A204.1 (cell line): ENCODE measurements at regions not wholly inside any gene's neighbourhood (a gene's known extent, or its start where the extent isn't known, plus 50 kb on each side); places are given as distances from the start of the nearest gene placed in this dataset.

Experiments
- FAIRE-seq: peaks from 2 replicates; lab custom pipeline; 2012; peaks lifted over from hg19 to GRCh38; lab: Jason Lieb, UNC

DNA sequence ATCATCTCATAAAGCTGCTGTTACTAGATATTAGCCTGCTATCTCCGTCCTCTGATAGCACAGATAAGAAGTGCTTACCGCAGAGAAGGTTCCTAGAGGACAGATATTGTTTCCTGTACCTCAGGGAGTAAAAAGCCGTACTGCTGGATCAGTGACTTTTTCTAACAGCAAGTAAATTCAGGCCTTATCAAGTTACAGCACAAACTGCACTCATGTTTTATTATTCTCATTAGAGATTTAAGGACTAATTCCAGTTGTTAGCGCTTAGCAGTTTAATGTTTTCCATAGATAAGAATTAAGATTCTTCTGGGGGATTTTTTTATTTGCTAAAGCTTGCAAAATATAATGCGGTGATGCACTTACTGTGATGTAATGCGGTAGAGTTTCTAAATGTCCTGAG lies 119.0 kb upstream of the OBI1 start:
- FAIRE-seq = no peak

GRCh38 chr13:78777396-78777795 lies 118.4 kb upstream of the OBI1 start:
- FAIRE-seq = no peak

- no peak for FAIRE-seq
Observed at GRCh38 chr13:78772933-78773332, 114.0 kb upstream of the OBI1 start.

DNA sequence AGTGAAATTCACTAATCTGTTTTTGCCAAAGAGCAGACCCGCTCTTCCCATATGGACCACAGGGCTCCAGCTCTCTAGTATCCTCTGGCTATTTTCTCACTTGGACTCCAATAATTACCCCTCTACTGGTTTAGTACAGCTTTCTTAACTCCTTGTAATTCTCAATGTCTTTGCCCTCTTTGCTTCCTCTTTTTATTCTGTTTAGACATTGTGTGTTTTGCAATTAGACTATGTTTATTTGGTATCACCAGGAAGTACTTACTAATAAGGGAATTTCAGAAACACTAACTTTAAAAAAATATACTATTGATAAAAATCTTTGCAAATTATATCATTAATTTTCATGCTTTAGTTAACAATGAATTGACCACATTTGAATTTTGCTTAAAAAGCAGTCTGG lies 111.6 kb upstream of the OBI1 start:
- no peak for FAIRE-seq

DNA sequence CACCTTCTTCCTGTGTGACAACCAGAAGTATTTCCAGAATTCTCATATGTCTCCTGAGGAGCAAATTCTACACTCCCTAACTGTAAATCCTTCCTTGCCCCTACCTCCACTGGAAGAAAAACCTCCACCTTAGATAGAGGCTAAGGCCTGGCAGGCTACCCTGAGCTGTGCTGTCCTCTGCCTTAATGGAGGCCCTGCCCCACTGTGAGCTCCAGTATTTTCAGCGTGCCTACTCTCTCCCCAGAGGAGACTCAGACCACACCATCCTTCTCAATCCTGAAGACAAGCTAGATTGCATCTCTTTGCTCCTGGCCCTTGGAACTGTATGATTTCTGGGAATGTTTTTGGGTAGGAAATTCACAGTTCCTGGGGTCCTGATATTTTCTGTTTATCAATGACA lies 110.0 kb upstream of the OBI1 start:
- FAIRE-seq = no peak

- no peak for FAIRE-seq
Observed at GRCh38 chr13:78764665-78765064, 105.7 kb upstream of the OBI1 start.

- FAIRE-seq = no peak
Observed at GRCh38 chr13:78762825-78763224, 103.9 kb upstream of the OBI1 start.

GRCh38 chr13:78759704-78760103 lies 100.7 kb upstream of the OBI1 start:
- FAIRE-seq = no peak

DNA sequence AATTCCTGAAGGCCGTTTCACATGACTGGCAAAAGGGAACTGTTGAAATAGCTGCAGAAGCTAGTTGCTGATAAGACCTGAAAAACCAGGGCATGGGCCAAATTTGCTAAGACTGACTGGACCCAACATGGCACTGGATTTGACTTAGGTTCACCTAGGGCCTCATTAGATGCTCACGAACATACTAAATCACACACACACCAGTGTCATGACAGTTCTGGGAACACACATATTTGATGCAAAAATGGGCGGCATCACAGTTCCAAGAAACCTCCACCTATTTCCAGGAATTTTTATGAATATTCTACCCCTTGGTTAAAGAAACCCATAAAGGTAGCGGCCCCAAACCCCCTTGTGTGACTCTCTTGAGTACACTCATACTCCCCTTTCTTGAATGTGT lies 99.6 kb upstream of the OBI1 start:
- FAIRE-seq = no peak

DNA sequence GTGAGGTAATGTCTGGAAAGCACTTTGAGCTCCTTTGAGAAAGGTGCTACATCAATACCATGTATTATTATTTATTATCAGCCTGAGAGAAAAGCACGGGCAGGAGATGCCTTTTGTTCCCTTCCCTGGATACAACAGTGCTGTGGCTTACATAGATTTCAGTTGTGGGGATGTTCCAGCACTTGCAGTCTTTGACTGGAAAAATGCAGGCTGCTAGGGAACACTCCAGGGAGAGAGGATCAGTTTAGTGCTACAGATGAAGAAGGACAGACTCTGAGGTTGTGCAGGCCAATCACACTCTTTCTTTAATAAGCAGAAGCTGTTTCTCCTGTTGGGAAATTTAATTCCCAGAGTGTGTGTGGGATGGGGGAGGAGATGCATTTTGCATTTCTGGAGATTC lies 94.5 kb upstream of the OBI1 start:
- FAIRE-seq = no peak

DNA sequence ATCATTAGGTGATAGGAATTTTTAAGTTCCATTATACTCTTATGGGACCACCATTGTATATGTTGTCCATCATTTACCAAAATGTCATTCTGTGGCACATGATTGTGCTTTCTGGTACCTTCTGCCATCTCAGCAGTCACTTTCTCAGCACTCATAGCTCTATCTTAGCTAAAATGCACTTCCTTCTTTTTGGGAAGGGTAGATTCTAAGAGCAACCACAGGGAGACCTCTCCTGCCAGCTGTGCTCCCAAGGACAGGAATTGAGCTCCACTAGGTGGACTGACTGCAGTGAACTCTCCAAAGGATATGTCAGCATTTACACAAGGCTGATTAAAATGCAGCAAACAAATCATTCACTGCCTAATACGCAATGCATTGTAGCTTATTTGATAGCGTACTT lies 91.8 kb upstream of the OBI1 start:
- FAIRE-seq = no peak

- no peak for FAIRE-seq
Observed at GRCh38 chr13:78743973-78744372, 85.0 kb upstream of the OBI1 start.

GRCh38 chr13:78742659-78743058 lies 83.7 kb upstream of the OBI1 start:
- no peak for FAIRE-seq

- FAIRE-seq = no peak
Observed at GRCh38 chr13:78736142-78736541, 77.2 kb upstream of the OBI1 start.

- no peak for FAIRE-seq
Observed at GRCh38 chr13:78732445-78733017, 73.6 kb upstream of the OBI1 start.

GRCh38 chr13:78722700-78723099 lies 63.7 kb upstream of the OBI1 start:
- FAIRE-seq = no peak

- no peak for FAIRE-seq
Observed at GRCh38 chr13:78719367-78719766, 60.4 kb upstream of the OBI1 start.

DNA sequence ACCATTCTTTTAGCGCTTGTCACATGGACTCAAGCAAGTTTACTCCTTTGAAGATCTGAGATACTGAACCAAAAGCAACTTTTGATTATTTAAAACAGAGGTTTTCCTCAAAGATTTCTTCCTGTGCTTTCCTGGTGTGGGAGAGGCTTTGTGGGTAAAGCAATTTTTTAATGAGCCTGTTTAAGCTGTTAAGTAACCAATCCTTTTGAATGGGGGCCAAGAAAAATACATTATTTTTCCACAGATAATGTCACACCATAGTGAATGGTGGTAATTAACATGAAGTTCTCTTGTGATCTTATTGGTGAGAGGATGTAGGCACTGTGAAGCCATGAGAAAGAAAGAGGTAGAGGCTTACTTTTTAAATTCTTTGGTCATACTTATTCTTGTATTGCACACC lies 55.8 kb upstream of the OBI1 start:
- no peak for FAIRE-seq

GRCh38 chr13:78712831-78713230 lies 53.9 kb upstream of the OBI1 start:
- no peak for FAIRE-seq

GRCh38 chr13:78709028-78709427 lies 50.1 kb upstream of the OBI1 start:
- no peak for FAIRE-seq
